ENCODE measurements at regions not wholly inside any gene's neighbourhood (a gene's known extent, or its start where the extent isn't known, plus 50 kb on each side); places are given as distances from the start of the nearest gene placed in this dataset.

GRCh38 chr20:40160097-40160550 lies 528.9 kb downstream of the MAFB start:
- TF ChIP-seq CTCF (IDR thresholded peaks at IDR 0.05) (peak; percentile 47 to 60 (median 54)), POLR2A (IDR thresholded peaks at IDR 0.05) (no peak)

Measured in tibial nerve (tissue), 3 donors.